ENCODE measurements at regions not wholly inside any gene's neighbourhood (a gene's known extent, or its start where the extent isn't known, plus 50 kb on each side); places are given as distances from the start of the nearest gene placed in this dataset.

- Histone ChIP-seq H3K4me3 (ENCODE audit: low read length in 2 of 2) (no peak overlapping the region), H3K27me3 (ENCODE audit: control insufficient read depth in 1 of 2, insufficient read depth in 2 of 2, low read length in 2 of 2) (no peaks in the 10 kb centered on the region), H3K36me3 (ENCODE audit: control insufficient read depth in 2 of 2, insufficient read depth in 2 of 2, low read length in 2 of 2) (no peaks in the 10 kb centered on the region), H3K4me1 (ENCODE audit: control insufficient read depth, insufficient read depth, low read length) (peaks cover 7% of the 10 kb centered on the region), H3K9ac (ENCODE audit: low read length in 2 of 2) (no peak overlapping the region), H3K27ac (ENCODE audit: low read length) (no peak overlapping the region), H3K9me3 (ENCODE audit: control insufficient read depth in 2 of 2, low read length in 2 of 2) (no peaks in the 10 kb centered on the region)
Observed at GRCh38 chr10:44512431-44513022, 127.6 kb upstream of the CXCL12 start.

GRCh38 chr10:44513591-44513990 lies 128.7 kb upstream of the CXCL12 start:
- H3K27ac ChIP-seq (ENCODE audit: low read length): no peak overlapping the region
- no peak overlapping the region for H3K9ac ChIP-seq (ENCODE audit: low read length in 2 of 2)
- H3K9me3 ChIP-seq (ENCODE audit: control insufficient read depth in 2 of 2, low read length in 2 of 2): no peaks in the 10 kb centered on the region
- no peak overlapping the region for H3K4me3 ChIP-seq (ENCODE audit: low read length in 2 of 2)
- H3K27me3 ChIP-seq (ENCODE audit: control insufficient read depth in 1 of 2, insufficient read depth in 2 of 2, low read length in 2 of 2): no peaks in the 10 kb centered on the region
- no peaks in the 10 kb centered on the region for H3K36me3 ChIP-seq (ENCODE audit: control insufficient read depth in 2 of 2, insufficient read depth in 2 of 2, low read length in 2 of 2)
- H3K4me1 ChIP-seq (ENCODE audit: control insufficient read depth, insufficient read depth, low read length): peaks cover 7% of the 10 kb centered on the region

- Histone ChIP-seq H3K36me3 (ENCODE audit: control insufficient read depth in 2 of 2, insufficient read depth in 2 of 2, low read length in 2 of 2) (no peaks in the 10 kb centered on the region), H3K9ac (ENCODE audit: low read length in 2 of 2) (no peak overlapping the region), H3K4me1 (ENCODE audit: control insufficient read depth, insufficient read depth, low read length) (peaks cover 7% of the 10 kb centered on the region), H3K4me3 (ENCODE audit: low read length in 2 of 2) (no peak overlapping the region), H3K27ac (ENCODE audit: low read length) (no peak overlapping the region), H3K27me3 (ENCODE audit: control insufficient read depth in 1 of 2, insufficient read depth in 2 of 2, low read length in 2 of 2) (no peaks in the 10 kb centered on the region), H3K9me3 (ENCODE audit: control insufficient read depth in 2 of 2, low read length in 2 of 2) (peaks cover 0 to 3% of the 10 kb centered on the region in 2 donors)
Observed at GRCh38 chr10:44516891-44517290, 132.0 kb upstream of the CXCL12 start.

GRCh38 chr10:44517635-44518034 lies 132.7 kb upstream of the CXCL12 start:
- Histone ChIP-seq H3K36me3 (ENCODE audit: control insufficient read depth in 2 of 2, insufficient read depth in 2 of 2, low read length in 2 of 2) (no peaks in the 10 kb centered on the region), H3K4me3 (ENCODE audit: low read length in 2 of 2) (no peak overlapping the region), H3K27ac (ENCODE audit: low read length) (no peak overlapping the region), H3K4me1 (ENCODE audit: control insufficient read depth, insufficient read depth, low read length) (peaks cover 7% of the 10 kb centered on the region), H3K9me3 (ENCODE audit: control insufficient read depth in 2 of 2, low read length in 2 of 2) (peaks cover 0 to 3% of the 10 kb centered on the region in 2 donors), H3K27me3 (ENCODE audit: control insufficient read depth in 1 of 2, insufficient read depth in 2 of 2, low read length in 2 of 2) (no peaks in the 10 kb centered on the region), H3K9ac (ENCODE audit: low read length in 2 of 2) (no peak overlapping the region)

- Histone ChIP-seq H3K27ac (ENCODE audit: low read length) (no peak overlapping the region), H3K9ac (ENCODE audit: low read length in 2 of 2) (no peak overlapping the region), H3K9me3 (ENCODE audit: control insufficient read depth in 2 of 2, low read length in 2 of 2) (peaks cover 0 to 3% of the 10 kb centered on the region in 2 donors), H3K4me3 (ENCODE audit: low read length in 2 of 2) (no peak overlapping the region), H3K36me3 (ENCODE audit: control insufficient read depth in 2 of 2, insufficient read depth in 2 of 2, low read length in 2 of 2) (no peaks in the 10 kb centered on the region), H3K27me3 (ENCODE audit: control insufficient read depth in 1 of 2, insufficient read depth in 2 of 2, low read length in 2 of 2) (no peaks in the 10 kb centered on the region), H3K4me1 (ENCODE audit: control insufficient read depth, insufficient read depth, low read length) (no peaks in the 10 kb centered on the region)
Observed at GRCh38 chr10:44519361-44519760, 134.5 kb upstream of the CXCL12 start.

GRCh38 chr10:44520651-44521050 lies 135.8 kb upstream of the CXCL12 start:
- no peaks in the 10 kb centered on the region for H3K36me3 ChIP-seq (ENCODE audit: control insufficient read depth in 2 of 2, insufficient read depth in 2 of 2, low read length in 2 of 2)
- peaks cover 0 to 3% of the 10 kb centered on the region in 2 donors for H3K9me3 ChIP-seq (ENCODE audit: control insufficient read depth in 2 of 2, low read length in 2 of 2)
- H3K4me1 ChIP-seq (ENCODE audit: control insufficient read depth, insufficient read depth, low read length): no peaks in the 10 kb centered on the region
- no peak overlapping the region for H3K9ac ChIP-seq (ENCODE audit: low read length in 2 of 2)
- H3K4me3 ChIP-seq (ENCODE audit: low read length in 2 of 2): no peak overlapping the region
- H3K27me3 ChIP-seq (ENCODE audit: control insufficient read depth in 1 of 2, insufficient read depth in 2 of 2, low read length in 2 of 2): no peaks in the 10 kb centered on the region
- no peak overlapping the region for H3K27ac ChIP-seq (ENCODE audit: low read length)

GRCh38 chr10:44539178-44539577 lies 154.3 kb upstream of the CXCL12 start:
- Histone ChIP-seq H3K4me3 (ENCODE audit: low read length in 2 of 2) (no peak overlapping the region), H3K4me1 (ENCODE audit: control insufficient read depth, insufficient read depth, low read length) (no peaks in the 10 kb centered on the region), H3K27ac (ENCODE audit: low read length) (no peak overlapping the region), H3K9me3 (ENCODE audit: control insufficient read depth in 2 of 2, low read length in 2 of 2) (no peaks in the 10 kb centered on the region), H3K36me3 (ENCODE audit: control insufficient read depth in 2 of 2, insufficient read depth in 2 of 2, low read length in 2 of 2) (no peaks in the 10 kb centered on the region), H3K27me3 (ENCODE audit: control insufficient read depth in 1 of 2, insufficient read depth in 2 of 2, low read length in 2 of 2) (no peaks in the 10 kb centered on the region), H3K9ac (ENCODE audit: low read length in 2 of 2) (no peak overlapping the region)

GRCh38 chr10:44552726-44553125 lies 167.8 kb upstream of the CXCL12 start:
- Histone ChIP-seq H3K36me3 (ENCODE audit: control insufficient read depth in 2 of 2, insufficient read depth in 2 of 2, low read length in 2 of 2) (no peaks in the 10 kb centered on the region), H3K4me1 (ENCODE audit: control insufficient read depth, insufficient read depth, low read length) (no peaks in the 10 kb centered on the region), H3K9me3 (ENCODE audit: control insufficient read depth in 2 of 2, low read length in 2 of 2) (peaks cover 12 to 14% of the 10 kb centered on the region in 2 donors), H3K9ac (ENCODE audit: low read length in 2 of 2) (no peak overlapping the region), H3K27me3 (ENCODE audit: control insufficient read depth in 1 of 2, insufficient read depth in 2 of 2, low read length in 2 of 2) (no peaks in the 10 kb centered on the region), H3K27ac (ENCODE audit: low read length) (no peak overlapping the region), H3K4me3 (ENCODE audit: low read length in 2 of 2) (no peak overlapping the region)

GRCh38 chr10:44557596-44558191 lies 172.8 kb upstream of the CXCL12 start:
- H3K9me3 ChIP-seq (ENCODE audit: control insufficient read depth in 2 of 2, low read length in 2 of 2): no peaks in the 10 kb centered on the region
- H3K27ac ChIP-seq (ENCODE audit: low read length): no peak overlapping the region
- H3K4me1 ChIP-seq (ENCODE audit: control insufficient read depth, insufficient read depth, low read length): no peaks in the 10 kb centered on the region
- H3K36me3 ChIP-seq (ENCODE audit: control insufficient read depth in 2 of 2, insufficient read depth in 2 of 2, low read length in 2 of 2): no peaks in the 10 kb centered on the region
- H3K27me3 ChIP-seq (ENCODE audit: control insufficient read depth in 1 of 2, insufficient read depth in 2 of 2, low read length in 2 of 2): no peaks in the 10 kb centered on the region
- no peak overlapping the region for H3K4me3 ChIP-seq (ENCODE audit: low read length in 2 of 2)
- H3K9ac ChIP-seq (ENCODE audit: low read length in 2 of 2): no peak overlapping the region

GRCh38 chr10:44558521-44558920 lies 173.6 kb upstream of the CXCL12 start:
- H3K36me3 ChIP-seq (ENCODE audit: control insufficient read depth in 2 of 2, insufficient read depth in 2 of 2, low read length in 2 of 2): no peaks in the 10 kb centered on the region
- no peaks in the 10 kb centered on the region for H3K27me3 ChIP-seq (ENCODE audit: control insufficient read depth in 1 of 2, insufficient read depth in 2 of 2, low read length in 2 of 2)
- H3K9me3 ChIP-seq (ENCODE audit: control insufficient read depth in 2 of 2, low read length in 2 of 2): no peaks in the 10 kb centered on the region
- no peak overlapping the region for H3K4me3 ChIP-seq (ENCODE audit: low read length in 2 of 2)
- no peak overlapping the region for H3K27ac ChIP-seq (ENCODE audit: low read length)
- no peak overlapping the region for H3K9ac ChIP-seq (ENCODE audit: low read length in 2 of 2)
- H3K4me1 ChIP-seq (ENCODE audit: control insufficient read depth, insufficient read depth, low read length): no peaks in the 10 kb centered on the region

GRCh38 chr10:44564361-44564760 lies 179.5 kb upstream of the CXCL12 start:
- no peak overlapping the region for H3K9ac ChIP-seq (ENCODE audit: low read length in 2 of 2)
- no peaks in the 10 kb centered on the region for H3K27me3 ChIP-seq (ENCODE audit: control insufficient read depth in 1 of 2, insufficient read depth in 2 of 2, low read length in 2 of 2)
- H3K4me3 ChIP-seq (ENCODE audit: low read length in 2 of 2): no peak overlapping the region
- no peaks in the 10 kb centered on the region for H3K36me3 ChIP-seq (ENCODE audit: control insufficient read depth in 2 of 2, insufficient read depth in 2 of 2, low read length in 2 of 2)
- H3K9me3 ChIP-seq (ENCODE audit: control insufficient read depth in 2 of 2, low read length in 2 of 2): no peaks in the 10 kb centered on the region
- no peak overlapping the region for H3K27ac ChIP-seq (ENCODE audit: low read length)
- H3K4me1 ChIP-seq (ENCODE audit: control insufficient read depth, insufficient read depth, low read length): no peaks in the 10 kb centered on the region
